Hematopoietic multipotent progenitor cell treated with erythropoietin and hydrocortisone succinate and interleukin-3 and kit ligand, for 8 days (in vitro differentiated cells): ENCODE measurements at regions not wholly inside any gene's neighbourhood (a gene's known extent, or its start where the extent isn't known, plus 50 kb on each side); places are given as distances from the start of the nearest gene placed in this dataset.

Experiments used
- DNase-seq: peaks from one replicate; pipeline ENCODE4 v3.0.0-alpha.2; 2015

DNA sequence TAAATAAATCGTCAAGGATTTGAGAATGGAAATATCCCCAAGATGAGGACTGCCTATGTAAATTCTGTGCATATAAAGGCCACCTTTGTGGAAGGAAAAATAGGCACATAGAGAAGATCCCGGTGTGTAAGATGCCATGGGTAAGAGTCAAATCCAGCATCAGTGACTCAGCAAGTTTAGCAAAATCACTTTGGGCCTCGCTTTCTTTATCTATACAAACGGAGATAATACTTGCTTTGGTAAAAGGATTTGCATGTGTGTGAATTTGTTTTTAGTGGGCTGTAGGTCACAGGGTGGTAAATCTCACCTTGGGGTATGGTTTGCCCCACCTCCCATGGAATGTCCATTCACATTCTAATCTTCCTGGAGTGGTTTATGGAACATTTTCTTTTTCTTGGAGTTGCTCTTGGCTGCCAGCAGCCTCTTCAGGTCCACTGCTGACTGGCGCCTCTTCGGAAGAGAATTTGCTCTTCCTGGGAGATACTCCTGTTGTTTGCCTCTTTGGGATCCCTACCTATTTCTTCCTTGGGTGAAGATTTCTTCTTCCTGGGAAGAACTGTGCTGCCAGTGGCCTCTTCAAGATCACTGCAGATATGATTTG, 587.6 kb downstream of the CDH11 start:
- no peak for DNase-seq

GRCh38 chr16:64532691-64533090, 589.2 kb downstream of the CDH11 start:
- DNase-seq: no peak

DNA sequence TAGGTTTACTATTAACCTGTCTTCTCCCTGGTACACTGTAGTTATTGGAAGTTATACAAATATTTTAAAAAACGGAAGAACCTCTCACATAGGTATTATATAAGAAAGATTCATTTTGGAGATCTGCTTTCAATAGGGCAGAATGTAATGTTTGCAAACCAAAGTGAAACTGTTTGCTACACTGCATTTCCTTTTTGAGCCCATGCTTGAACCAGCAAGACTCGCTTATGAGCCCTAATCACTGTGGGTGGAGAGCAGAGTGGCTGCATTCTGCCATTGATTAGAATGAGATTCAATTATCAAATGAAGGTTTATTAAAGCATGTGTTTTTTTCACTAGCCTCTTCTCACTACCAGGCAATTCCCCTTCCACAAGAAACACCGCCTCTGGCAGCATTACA, 589.7 kb downstream of the CDH11 start:
- no peak for DNase-seq

DNA sequence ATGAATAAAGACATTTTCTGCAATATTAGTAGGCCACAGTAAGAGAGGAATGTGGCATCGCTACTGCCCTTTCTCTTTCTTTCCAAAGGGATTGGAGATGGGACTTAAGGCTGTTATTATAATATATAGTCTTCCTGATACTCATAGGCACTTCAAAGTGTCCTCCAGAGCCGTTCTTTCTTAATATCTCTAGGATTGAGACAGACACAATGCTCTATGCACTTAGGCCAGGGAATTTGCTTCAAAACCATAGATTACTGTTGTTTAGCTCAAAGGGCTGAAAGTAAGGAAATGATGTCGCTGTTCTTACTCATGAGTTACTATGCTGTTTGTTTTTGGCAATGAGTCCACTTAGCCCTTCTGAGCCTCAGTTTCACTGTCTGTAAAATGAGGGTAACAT, 590.5 kb downstream of the CDH11 start:
- no peak for DNase-seq

GRCh38 chr16:64522548-64522947, 599.3 kb downstream of the CDH11 start:
- no peak for DNase-seq

DNA sequence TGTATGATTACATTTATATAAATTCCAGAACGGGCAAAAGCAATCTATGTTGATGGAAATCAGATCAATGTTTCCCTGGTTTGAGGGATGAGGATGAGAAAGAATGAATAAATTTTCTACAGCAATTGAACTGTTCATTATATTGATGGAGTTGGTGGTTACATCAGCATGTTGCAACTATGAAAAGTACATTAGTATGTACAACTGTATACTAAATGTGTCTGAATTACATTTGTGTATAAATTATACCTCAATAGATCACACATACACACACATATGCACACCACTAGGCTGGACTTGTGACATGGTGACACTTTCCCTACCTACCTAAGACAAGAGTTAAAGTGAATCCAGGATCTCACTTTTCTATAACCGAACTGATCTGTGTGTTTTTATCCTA, 608.0 kb downstream of the CDH11 start:
- no peak for DNase-seq

GRCh38 chr16:64507240-64508024, 614.4 kb downstream of the CDH11 start:
- DNase-seq: no peak

DNA sequence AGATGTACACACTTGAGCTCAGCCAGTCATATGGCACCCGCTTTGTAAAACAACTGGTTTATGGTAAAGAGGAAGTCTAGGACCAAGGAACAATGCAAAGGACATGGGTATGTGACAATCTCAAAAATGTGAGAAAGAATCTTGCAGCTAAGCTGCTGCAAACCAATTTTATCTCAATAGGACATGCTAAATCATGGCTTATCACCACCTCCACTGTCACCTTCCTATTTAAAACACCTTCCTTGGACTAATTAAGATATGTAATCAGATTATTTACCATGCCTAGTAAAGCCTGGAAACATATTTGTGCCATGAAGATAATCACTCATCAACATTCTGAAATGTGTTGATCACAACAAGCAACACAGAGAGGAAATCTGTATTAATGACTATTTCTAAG, 622.7 kb downstream of the CDH11 start:
- DNase-seq: no peak

GRCh38 chr16:64498363-64498762, 623.5 kb downstream of the CDH11 start:
- DNase-seq: no peak

DNA sequence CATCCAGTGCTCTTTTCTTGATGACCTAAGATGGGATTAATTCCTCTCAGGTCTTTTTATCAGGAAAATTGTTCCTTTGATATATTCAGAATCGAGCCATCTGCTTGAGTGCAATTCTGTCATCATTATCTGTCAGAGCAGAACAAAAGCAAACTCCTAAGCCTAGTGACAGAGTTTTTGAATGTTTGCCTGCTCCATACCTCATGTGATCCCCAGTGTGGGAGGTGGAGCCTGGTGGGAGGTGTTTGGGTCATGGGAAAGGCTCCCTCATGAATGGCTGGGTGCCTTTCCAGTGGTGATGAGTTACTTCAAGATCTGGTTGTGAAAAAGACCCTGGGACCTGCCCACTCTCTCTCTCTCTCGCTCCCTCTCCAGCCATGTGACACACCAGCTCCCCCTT, 628.2 kb downstream of the CDH11 start:
- no peak for DNase-seq

GRCh38 chr16:64489449-64489848, 632.4 kb downstream of the CDH11 start:
- no peak for DNase-seq

DNA sequence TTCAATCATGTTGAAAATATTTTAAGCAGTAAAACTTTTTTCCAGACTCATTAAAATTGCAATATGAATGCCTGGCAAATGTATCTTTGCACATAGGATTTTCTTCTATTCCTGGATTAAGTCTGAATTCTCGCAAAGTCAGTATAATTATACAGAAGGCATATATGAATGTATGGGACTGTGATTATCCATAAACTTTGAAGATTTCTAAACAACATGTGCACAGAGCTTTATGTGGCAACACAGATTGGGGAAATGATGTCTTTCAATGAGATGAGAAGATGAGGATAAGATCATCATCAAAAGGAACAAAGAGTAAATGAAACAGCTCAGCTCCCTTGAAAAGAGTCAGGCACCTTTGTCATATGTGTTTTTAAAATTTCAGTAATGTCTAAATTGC, 635.3 kb downstream of the CDH11 start:
- DNase-seq: no peak

- DNase-seq: no peak
Measured at GRCh38 chr16:64481497-64481896, 640.4 kb downstream of the CDH11 start.

- no peak for DNase-seq
Measured at GRCh38 chr16:64478252-64478906, 643.5 kb downstream of the CDH11 start.

GRCh38 chr16:64475627-64476351, 646.1 kb downstream of the CDH11 start:
- no peak for DNase-seq

DNA sequence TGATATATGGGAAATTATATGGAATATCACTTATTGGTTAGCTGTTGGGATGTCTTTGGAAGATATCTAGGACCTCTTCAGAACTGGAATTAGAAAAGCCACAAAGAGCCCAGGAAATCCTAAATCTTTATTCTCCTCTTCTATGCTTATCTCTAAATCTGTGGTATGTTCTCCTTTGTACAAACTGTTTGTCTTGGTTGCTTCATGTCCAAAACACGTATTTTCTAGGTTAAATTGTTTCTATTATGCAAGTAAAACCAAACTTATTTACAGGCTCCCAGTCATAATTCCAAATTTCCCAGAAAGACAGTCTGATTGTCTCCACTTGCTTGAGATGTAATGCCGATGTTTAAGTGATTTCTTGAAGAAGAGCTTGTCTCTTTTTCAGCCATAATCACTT, 650.9 kb downstream of the CDH11 start:
- no peak for DNase-seq

DNA sequence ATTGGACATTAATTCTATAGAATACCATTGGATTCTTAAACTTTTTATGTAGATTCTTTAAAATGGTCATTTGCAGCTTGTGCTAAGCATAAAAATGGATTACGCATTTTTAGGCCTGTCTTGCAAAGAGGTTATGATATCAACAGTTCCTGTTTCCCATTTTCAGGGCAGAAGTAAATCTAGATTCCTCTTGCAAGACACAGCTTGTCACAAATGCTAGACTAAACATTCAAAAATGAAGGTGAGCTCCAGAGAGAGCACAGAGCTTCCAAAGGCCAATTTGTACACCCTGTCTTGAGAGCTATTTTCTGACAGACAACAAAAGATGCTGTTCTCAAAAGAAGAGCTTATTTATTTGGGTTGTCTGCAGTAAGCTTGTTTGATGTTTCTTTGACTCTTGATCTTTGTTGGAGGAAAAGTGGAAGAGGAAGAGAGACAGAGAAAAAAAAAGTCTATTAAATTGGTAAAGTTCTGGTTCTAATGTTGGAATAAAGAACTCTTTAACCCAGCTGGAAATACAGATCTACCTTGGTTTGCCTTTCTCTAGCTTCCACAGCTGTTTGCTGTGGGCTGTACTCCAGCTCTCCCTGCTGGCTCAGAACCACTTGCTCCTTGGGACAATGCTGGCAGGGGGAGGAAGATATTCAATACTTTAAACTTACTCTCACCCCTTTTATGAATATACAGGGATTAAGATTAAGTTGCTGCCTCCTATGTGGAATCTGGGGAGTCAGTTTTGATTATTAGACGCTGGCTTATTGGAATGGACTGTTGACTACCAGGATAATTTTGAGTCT, 651.8 kb downstream of the CDH11 start:
- DNase-seq: no peak

GRCh38 chr16:64469351-64469750, 652.5 kb downstream of the CDH11 start:
- DNase-seq: no peak

GRCh38 chr16:64468515-64469090, 653.3 kb downstream of the CDH11 start:
- no peak for DNase-seq

GRCh38 chr16:64459821-64460220, 662.0 kb downstream of the CDH11 start:
- DNase-seq: no peak

GRCh38 chr16:64459402-64459801, 662.5 kb downstream of the CDH11 start:
- DNase-seq: no peak

GRCh38 chr16:64455275-64455674, 666.6 kb downstream of the CDH11 start:
- no peak for DNase-seq
